ENCODE measurements at regions not wholly inside any gene's neighbourhood (a gene's known extent, or its start where the extent isn't known, plus 50 kb on each side); places are given as distances from the start of the nearest gene placed in this dataset.

DNA sequence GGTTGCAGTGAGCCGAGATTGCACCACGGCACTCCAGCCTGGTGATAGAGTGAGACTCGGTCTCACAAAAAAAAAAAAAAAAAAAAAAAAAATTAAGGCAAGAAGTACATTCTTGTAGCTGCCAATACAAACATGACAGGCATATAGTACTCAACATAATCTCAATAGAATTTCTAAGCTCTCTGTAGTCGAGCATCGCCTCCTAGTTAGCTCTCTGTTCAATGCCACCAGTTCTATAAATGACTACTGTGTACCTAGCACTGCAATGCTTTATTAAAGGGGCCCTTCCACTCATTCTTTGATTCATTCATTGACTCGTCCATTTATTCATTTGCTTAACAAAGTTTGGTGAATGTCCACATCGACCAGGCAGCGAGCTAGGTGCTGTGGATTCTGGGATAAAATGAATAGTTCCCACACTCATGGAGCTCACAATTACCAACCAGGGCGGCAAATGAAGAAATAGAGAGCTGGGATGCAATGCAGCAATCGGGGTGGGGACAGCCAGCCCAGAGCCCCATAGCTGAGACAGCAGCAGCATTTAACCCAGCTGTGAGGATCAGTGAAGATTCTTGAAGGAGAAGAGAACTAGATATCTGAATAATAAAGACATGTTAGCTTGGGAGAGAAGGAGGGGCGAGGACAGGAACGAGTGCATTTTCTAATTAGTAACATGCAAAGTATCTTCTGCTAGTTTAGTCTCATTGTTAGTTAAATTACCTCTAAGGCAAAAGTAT lies 349.8 kb downstream of the LPIN1 start:
- dilution Hi-C loops (cut with MboI; ENCODE audit: extremely low pct_ligation_motif_present, low sequenced_read_pairs) = no loop called here
- TF ChIP-seq, protein P1, sequence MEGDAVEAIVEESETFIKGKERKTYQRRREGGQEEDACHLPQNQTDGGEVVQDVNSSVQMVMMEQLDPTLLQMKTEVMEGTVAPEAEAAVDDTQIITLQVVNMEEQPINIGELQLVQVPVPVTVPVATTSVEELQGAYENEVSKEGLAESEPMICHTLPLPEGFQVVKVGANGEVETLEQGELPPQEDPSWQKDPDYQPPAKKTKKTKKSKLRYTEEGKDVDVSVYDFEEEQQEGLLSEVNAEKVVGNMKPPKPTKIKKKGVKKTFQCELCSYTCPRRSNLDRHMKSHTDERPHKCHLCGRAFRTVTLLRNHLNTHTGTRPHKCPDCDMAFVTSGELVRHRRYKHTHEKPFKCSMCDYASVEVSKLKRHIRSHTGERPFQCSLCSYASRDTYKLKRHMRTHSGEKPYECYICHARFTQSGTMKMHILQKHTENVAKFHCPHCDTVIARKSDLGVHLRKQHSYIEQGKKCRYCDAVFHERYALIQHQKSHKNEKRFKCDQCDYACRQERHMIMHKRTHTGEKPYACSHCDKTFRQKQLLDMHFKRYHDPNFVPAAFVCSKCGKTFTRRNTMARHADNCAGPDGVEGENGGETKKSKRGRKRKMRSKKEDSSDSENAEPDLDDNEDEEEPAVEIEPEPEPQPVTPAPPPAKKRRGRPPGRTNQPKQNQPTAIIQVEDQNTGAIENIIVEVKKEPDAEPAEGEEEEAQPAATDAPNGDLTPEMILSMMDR (optimal IDR thresholded peaks at IDR 0.05 in 1 of 3, IDR thresholded peaks at IDR 0.05 in 1 of 3, conservative IDR thresholded peaks at IDR 0.05 in 1 of 3; ENCODE audit: extremely low read depth in 1 of 3, insufficient read depth in 2 of 3, low read length in 3 of 3) = no peak
- H2AFZ ChIP-seq (ENCODE audit: control insufficient read depth, low read length) = no peak overlapping the region

DNA sequence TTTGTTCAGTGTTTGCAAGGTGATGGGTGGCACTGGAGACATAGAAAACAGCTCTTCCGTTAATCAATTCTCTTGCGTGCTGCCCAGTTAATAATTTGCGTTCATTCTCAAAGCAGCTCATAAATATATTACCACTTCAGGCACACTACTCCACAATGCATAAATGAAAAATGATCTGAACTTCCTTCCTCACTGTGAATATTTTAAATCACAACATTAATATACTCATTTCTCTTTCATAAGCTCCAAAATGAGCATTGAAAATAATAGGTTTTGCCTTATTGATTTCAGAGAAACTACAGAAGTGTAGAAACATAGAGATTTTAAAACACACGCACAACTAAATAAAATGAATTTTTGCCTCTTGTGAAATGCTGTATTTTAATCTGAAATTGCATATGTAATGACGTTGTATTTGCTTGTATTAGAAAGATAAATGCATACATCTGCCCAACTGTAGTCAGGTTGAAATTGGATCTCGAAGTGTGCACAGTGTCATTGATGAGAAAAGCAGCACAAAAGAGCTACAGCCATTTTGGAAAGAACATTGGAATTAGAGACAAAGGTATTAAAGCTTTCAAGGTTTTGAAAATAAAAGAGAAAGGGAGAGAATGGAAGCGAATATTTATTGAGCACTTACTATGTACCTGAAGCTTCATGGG lies 350.5 kb downstream of the LPIN1 start:
- H3K9ac ChIP-seq (ENCODE audit: control insufficient read depth, extremely low read depth, insufficient read depth, low read length) = no peak overlapping the region
- no peak for DNase-seq (ENCODE audit: low read depth, low spot score)
- TF ChIP-seq, protein P1 (optimal IDR thresholded peaks at IDR 0.05 in 1 of 3, IDR thresholded peaks at IDR 0.05 in 1 of 3, conservative IDR thresholded peaks at IDR 0.05 in 1 of 3; ENCODE audit: extremely low read depth in 1 of 3, insufficient read depth in 2 of 3, low read length in 3 of 3) = no peak
- no peak for TF ChIP-seq EZH2 (IDR thresholded peaks at IDR 0.05; ENCODE audit: low read length)
- no peaks in the 10 kb centered on the region for H3K79me2 ChIP-seq (ENCODE audit: control insufficient read depth, insufficient read depth, low read length)
- H3K27ac ChIP-seq (ENCODE audit: control insufficient read depth, insufficient read depth, low read length) = no peak overlapping the region
- no peak overlapping the region for H3K4me3 ChIP-seq (ENCODE audit: control insufficient read depth in 2 of 3, extremely low read depth in 1 of 3, insufficient read depth in 2 of 3, low read depth in 1 of 3, low read length in 3 of 3)
- no peaks in the 10 kb centered on the region for H3K9me3 ChIP-seq (ENCODE audit: control insufficient read depth, low read depth, low read length)
- dilution Hi-C loops (cut with MboI; ENCODE audit: extremely low pct_ligation_motif_present, low sequenced_read_pairs) = no loop called here
- H3K4me2 ChIP-seq (ENCODE audit: control insufficient read depth, extremely low read depth, insufficient read depth, low read depth, low read length) = no peak overlapping the region
- H3K9me1 ChIP-seq (ENCODE audit: control insufficient read depth, extremely low read depth, insufficient read depth, low read length) = no peaks in the 10 kb centered on the region
- no peak for FAIRE-seq
- no peaks in the 10 kb centered on the region for H4K20me1 ChIP-seq (ENCODE audit: control insufficient read depth, extremely low read depth, insufficient read depth, low read length)
- no peak overlapping the region for H2AFZ ChIP-seq (ENCODE audit: control insufficient read depth, low read length)
- H3K4me1 ChIP-seq (ENCODE audit: control insufficient read depth, extremely low read depth, insufficient read depth, low read length) = no peaks in the 10 kb centered on the region
- H3K27me3 ChIP-seq (ENCODE audit: control insufficient read depth, extremely low read depth, insufficient read depth, low read length) = no peaks in the 10 kb centered on the region
- no peaks in the 10 kb centered on the region for H3K36me3 ChIP-seq (ENCODE audit: control insufficient read depth in 2 of 2, extremely low read depth in 1 of 2, insufficient read depth in 2 of 2, low read length in 2 of 2)

More for the DNA sequence above, 349.8 kb downstream of the LPIN1 start:
- H4K20me1 ChIP-seq (ENCODE audit: control insufficient read depth, extremely low read depth, insufficient read depth, low read length) = no peaks in the 10 kb centered on the region
- no peak for FAIRE-seq
- H3K4me1 ChIP-seq (ENCODE audit: control insufficient read depth, extremely low read depth, insufficient read depth, low read length) = no peaks in the 10 kb centered on the region
- no peak overlapping the region for H3K9ac ChIP-seq (ENCODE audit: control insufficient read depth, extremely low read depth, insufficient read depth, low read length)
- H3K4me2 ChIP-seq (ENCODE audit: control insufficient read depth, extremely low read depth, insufficient read depth, low read depth, low read length) = no peak overlapping the region
- no peaks in the 10 kb centered on the region for H3K27me3 ChIP-seq (ENCODE audit: control insufficient read depth, extremely low read depth, insufficient read depth, low read length)
- no peak overlapping the region for H3K4me3 ChIP-seq (ENCODE audit: control insufficient read depth in 2 of 3, extremely low read depth in 1 of 3, insufficient read depth in 2 of 3, low read depth in 1 of 3, low read length in 3 of 3)
- no peak for DNase-seq (ENCODE audit: low read depth, low spot score)
- no peak overlapping the region for H3K27ac ChIP-seq (ENCODE audit: control insufficient read depth, insufficient read depth, low read length)
- H3K9me3 ChIP-seq (ENCODE audit: control insufficient read depth, low read depth, low read length) = no peaks in the 10 kb centered on the region
- no peaks in the 10 kb centered on the region for H3K9me1 ChIP-seq (ENCODE audit: control insufficient read depth, extremely low read depth, insufficient read depth, low read length)
- H3K79me2 ChIP-seq (ENCODE audit: control insufficient read depth, insufficient read depth, low read length) = no peaks in the 10 kb centered on the region
- H3K36me3 ChIP-seq (ENCODE audit: control insufficient read depth in 2 of 2, extremely low read depth in 1 of 2, insufficient read depth in 2 of 2, low read length in 2 of 2) = no peaks in the 10 kb centered on the region
